Stimulated activated CD8-positive, alpha-beta memory T cell treated with anti-CD3 and anti-CD28 coated beads, Interleukin-7, amount 100 ng/mL, for 4 hours (primary cell): ENCODE measurements at regions not wholly inside any gene's neighbourhood (a gene's known extent, or its start where the extent isn't known, plus 50 kb on each side); places are given as distances from the start of the nearest gene placed in this dataset.
"Not testable (repeated sequence)": the region's sequence is repeated elsewhere in the genome, so short reads cannot be mapped to it uniquely, and the experiment has no call there.

ENCODE experiments used
- DNase-seq, 2 donors: peaks; one replicate each; pipeline ENCODE4 v3.0.0-alpha.2; 2020; ENCODE audit warnings: low read depth in 2 of 2

GRCh38 chr10:80859279-80859678, 321.6 kb downstream of the SH2D4B start:
- DNase-seq: not testable (repeated sequence)

- DNase-seq: no peak
These were observed 323.0 kb downstream of the SH2D4B start for GRCh38 chr10:80860719-80861118.

GRCh38 chr10:80861882-80862281, 324.2 kb downstream of the SH2D4B start:
- no peak for DNase-seq

- no peak for DNase-seq
These were observed 332.6 kb downstream of the SH2D4B start for GRCh38 chr10:80870282-80870681.

- DNase-seq: no peak
These were observed 333.4 kb downstream of the SH2D4B start for GRCh38 chr10:80871083-80871482.

GRCh38 chr10:80878330-80878729, 340.6 kb downstream of the SH2D4B start:
- DNase-seq: no peak

GRCh38 chr10:80890146-80890545, 352.4 kb downstream of the SH2D4B start:
- no peak for DNase-seq

GRCh38 chr10:80893256-80893655, 355.6 kb downstream of the SH2D4B start:
- DNase-seq: no peak

GRCh38 chr10:80894311-80894791, 356.6 kb downstream of the SH2D4B start:
- no peak for DNase-seq

- no peak for DNase-seq
These were observed 357.2 kb downstream of the SH2D4B start for GRCh38 chr10:80894797-80895467.

GRCh38 chr10:80896076-80896475, 358.4 kb downstream of the SH2D4B start:
- DNase-seq: no peak

- DNase-seq: no peak
These were observed 359.3 kb downstream of the SH2D4B start for GRCh38 chr10:80896959-80897358.

GRCh38 chr10:80900661-80901060, 363.0 kb downstream of the SH2D4B start:
- DNase-seq: no peak

GRCh38 chr10:80908611-80909010, 370.9 kb downstream of the SH2D4B start:
- DNase-seq: no peak

GRCh38 chr10:80909254-80909653, 371.6 kb downstream of the SH2D4B start:
- DNase-seq: no peak

GRCh38 chr10:80917636-80918035, 379.9 kb downstream of the SH2D4B start:
- DNase-seq: no peak

GRCh38 chr10:80921032-80921431, 383.3 kb downstream of the SH2D4B start:
- DNase-seq: no peak

GRCh38 chr10:80924063-80924952, 386.6 kb downstream of the SH2D4B start:
- no peak for DNase-seq

- no peak for DNase-seq
These were observed 389.8 kb downstream of the SH2D4B start for GRCh38 chr10:80927419-80928078.

GRCh38 chr10:80938903-80939302, 401.2 kb downstream of the SH2D4B start:
- DNase-seq: no peak

- DNase-seq: no peak
These were observed 407.7 kb downstream of the SH2D4B start for GRCh38 chr10:80945264-80945880.

- no peak for DNase-seq
These were observed 408.4 kb downstream of the SH2D4B start for GRCh38 chr10:80946073-80946472.
